ENCODE measurements at regions not wholly inside any gene's neighbourhood (a gene's known extent, or its start where the extent isn't known, plus 50 kb on each side); places are given as distances from the start of the nearest gene placed in this dataset.
A peak's percentile ranks its signal among the peaks of the same experiment; 100 is the strongest.
"Not testable (repeated sequence)": the region's sequence is repeated elsewhere in the genome, so short reads cannot be mapped to it uniquely, and the experiment has no call there.

GRCh38 chr12:37666069-37666781 is 650.3 kb upstream of the ALG10B start:
- DNase-seq (ENCODE audit: low spot score) (peak; percentile 23), ATAC-seq (no peak)
- intact Hi-C loops (cut with DNase I) = no loop called here

- intact Hi-C loops (cut with DNase I); DNase-seq (ENCODE audit: low spot score); ATAC-seq: not testable (repeated sequence)
Observed at GRCh38 chr12:37668557-37668956, 648.0 kb upstream of the ALG10B start.

GRCh38 chr12:37672655-37673260 is 643.8 kb upstream of the ALG10B start:
- ATAC-seq = no peak
- DNase-seq (ENCODE audit: low spot score) = no peak
- intact Hi-C loops (cut with DNase I) = no loop called here

- ATAC-seq = no peak
- DNase-seq (ENCODE audit: low spot score) = no peak
- intact Hi-C loops (cut with DNase I) = no loop called here
Observed at GRCh38 chr12:37720846-37721245, 595.7 kb upstream of the ALG10B start.

- DNase-seq (ENCODE audit: low spot score) = no peak
- intact Hi-C loops (cut with DNase I) = no loop called here
- ATAC-seq = no peak
Observed at GRCh38 chr12:37733856-37734255, 582.7 kb upstream of the ALG10B start.

All from sciatic nerve (tissue), 2 donors.